ENCODE measurements at regions not wholly inside any gene's neighbourhood (a gene's known extent, or its start where the extent isn't known, plus 50 kb on each side); places are given as distances from the start of the nearest gene placed in this dataset.

GRCh38 chr2:225911019-225911418 lies 511.5 kb downstream of the NYAP2 start:
- TF ChIP-seq CTCF (conservative IDR thresholded peaks at IDR 0.05; ENCODE audit: low read depth, low read length) (no peak), EZH2 (IDR thresholded peaks at IDR 0.05; ENCODE audit: borderline replicate concordance, low read depth, low read length, poor library complexity, severe bottlenecking) (no peak)

Data from A673 (cell line).